ENCODE measurements at regions not wholly inside any gene's neighbourhood (a gene's known extent, or its start where the extent isn't known, plus 50 kb on each side); places are given as distances from the start of the nearest gene placed in this dataset.
"Not testable (repeated sequence)": the region's sequence is repeated elsewhere in the genome, so short reads cannot be mapped to it uniquely, and the experiment has no call there.

DNA sequence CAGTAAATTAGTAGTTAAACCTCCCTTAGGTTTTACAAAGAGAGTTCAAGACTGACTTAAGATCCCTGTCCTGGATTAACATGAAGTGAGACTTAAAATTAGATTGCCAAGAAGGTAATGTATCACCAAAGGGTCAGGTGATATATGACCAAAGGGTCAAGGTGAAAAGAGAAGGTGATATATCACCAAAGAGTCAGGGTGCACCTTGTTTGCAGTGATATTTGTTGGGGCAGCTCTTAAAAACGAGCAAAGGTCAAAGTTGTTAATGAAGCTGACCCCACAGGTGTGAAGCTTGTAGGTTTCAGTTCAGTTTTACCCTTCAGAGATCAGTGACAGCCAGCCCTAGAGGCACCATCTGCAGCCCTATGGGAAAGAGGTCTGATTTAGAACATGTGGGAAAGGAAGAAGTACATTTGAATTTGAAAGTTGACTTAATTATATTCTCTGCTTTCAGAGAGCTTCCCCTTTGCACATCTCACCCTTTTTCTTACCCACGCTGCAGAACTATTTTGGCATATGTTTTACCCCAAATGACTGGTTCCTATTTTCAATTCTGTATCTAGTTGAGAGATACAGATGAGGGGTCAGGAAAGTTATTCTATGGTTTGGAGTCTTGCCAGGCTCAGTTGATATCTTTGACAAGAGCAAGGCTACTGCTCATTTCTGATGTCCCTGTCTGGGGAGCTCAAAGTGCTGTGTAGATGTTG, 170.8 kb downstream of the S1PR1 start:
- no peak for DNase-seq (ENCODE audit: low read depth)
- H3K4me3 ChIP-seq (ENCODE audit: control insufficient read depth, low read depth, low read length): no peak overlapping the region
- TF ChIP-seq, protein P1, sequence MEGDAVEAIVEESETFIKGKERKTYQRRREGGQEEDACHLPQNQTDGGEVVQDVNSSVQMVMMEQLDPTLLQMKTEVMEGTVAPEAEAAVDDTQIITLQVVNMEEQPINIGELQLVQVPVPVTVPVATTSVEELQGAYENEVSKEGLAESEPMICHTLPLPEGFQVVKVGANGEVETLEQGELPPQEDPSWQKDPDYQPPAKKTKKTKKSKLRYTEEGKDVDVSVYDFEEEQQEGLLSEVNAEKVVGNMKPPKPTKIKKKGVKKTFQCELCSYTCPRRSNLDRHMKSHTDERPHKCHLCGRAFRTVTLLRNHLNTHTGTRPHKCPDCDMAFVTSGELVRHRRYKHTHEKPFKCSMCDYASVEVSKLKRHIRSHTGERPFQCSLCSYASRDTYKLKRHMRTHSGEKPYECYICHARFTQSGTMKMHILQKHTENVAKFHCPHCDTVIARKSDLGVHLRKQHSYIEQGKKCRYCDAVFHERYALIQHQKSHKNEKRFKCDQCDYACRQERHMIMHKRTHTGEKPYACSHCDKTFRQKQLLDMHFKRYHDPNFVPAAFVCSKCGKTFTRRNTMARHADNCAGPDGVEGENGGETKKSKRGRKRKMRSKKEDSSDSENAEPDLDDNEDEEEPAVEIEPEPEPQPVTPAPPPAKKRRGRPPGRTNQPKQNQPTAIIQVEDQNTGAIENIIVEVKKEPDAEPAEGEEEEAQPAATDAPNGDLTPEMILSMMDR (conservative IDR thresholded peaks at IDR 0.05; ENCODE audit: control insufficient read depth, insufficient read depth, low read depth, low read length): no peak

DNA sequence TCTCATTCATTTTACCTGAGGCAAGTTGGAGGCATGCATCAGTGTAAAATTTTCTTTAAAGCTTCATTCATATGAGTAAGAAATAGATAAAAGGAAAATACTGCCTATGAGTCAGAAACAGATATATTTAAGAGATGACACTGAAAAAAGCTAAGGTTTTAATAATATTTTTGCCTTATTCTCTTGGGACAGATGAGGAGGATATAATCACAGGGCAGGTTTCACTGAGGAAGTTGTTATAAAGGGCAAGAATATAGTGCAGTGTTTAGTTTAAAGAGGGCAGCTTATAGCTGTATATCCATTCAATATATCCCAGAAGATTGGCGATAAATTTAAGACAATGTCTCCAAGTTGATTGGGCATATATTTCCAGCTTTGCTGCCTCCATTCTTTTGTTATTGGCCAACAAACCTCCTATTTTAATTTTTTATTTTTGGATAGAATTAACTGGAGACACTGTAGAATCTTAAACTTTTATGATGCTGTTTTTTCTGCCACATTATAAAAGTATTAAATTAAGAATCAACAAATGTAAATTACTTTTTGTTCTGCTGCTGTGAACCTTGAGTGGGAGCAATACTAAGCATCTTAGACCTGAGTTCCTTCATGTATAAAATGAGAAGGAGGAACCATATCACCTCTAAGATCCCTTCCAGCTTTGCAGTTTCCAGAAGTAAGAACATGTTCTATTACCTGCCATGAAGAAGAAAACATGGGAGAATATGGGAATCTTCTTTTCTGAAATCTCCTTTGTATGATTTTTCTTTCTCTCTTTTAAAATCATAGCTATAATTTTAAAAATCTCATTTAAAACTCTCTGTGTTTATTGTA, 171.6 kb downstream of the S1PR1 start:
- DNase-seq (ENCODE audit: low read depth): no peak
- H3K4me3 ChIP-seq (ENCODE audit: control insufficient read depth, low read depth, low read length): no peak overlapping the region
- TF ChIP-seq, protein P1 (conservative IDR thresholded peaks at IDR 0.05; ENCODE audit: control insufficient read depth, insufficient read depth, low read depth, low read length): no peak

GRCh38 chr1:101409102-101409501, 172.3 kb downstream of the S1PR1 start:
- DNase-seq (ENCODE audit: low read depth): no peak
- TF ChIP-seq, protein P1 (conservative IDR thresholded peaks at IDR 0.05; ENCODE audit: control insufficient read depth, insufficient read depth, low read depth, low read length): no peak
- H3K4me3 ChIP-seq (ENCODE audit: control insufficient read depth, low read depth, low read length): no peak overlapping the region

- H3K4me3 ChIP-seq (ENCODE audit: control insufficient read depth, low read depth, low read length): no peak overlapping the region
- DNase-seq (ENCODE audit: low read depth): no peak
- TF ChIP-seq, protein P1 (conservative IDR thresholded peaks at IDR 0.05; ENCODE audit: control insufficient read depth, insufficient read depth, low read depth, low read length): no peak
These were observed 173.4 kb downstream of the S1PR1 start for GRCh38 chr1:101410048-101410878.

- H3K4me3 ChIP-seq (ENCODE audit: control insufficient read depth, low read depth, low read length): no peak overlapping the region
- DNase-seq (ENCODE audit: low read depth): no peak
- TF ChIP-seq, protein P1 (conservative IDR thresholded peaks at IDR 0.05; ENCODE audit: control insufficient read depth, insufficient read depth, low read depth, low read length): no peak
These were observed 183.6 kb downstream of the S1PR1 start for GRCh38 chr1:101420406-101420805.

- H3K4me3 ChIP-seq (ENCODE audit: control insufficient read depth, low read depth, low read length); DNase-seq (ENCODE audit: low read depth): not testable (repeated sequence)
These were observed 191.3 kb downstream of the S1PR1 start for GRCh38 chr1:101428083-101428482.
